ENCODE measurements at regions not wholly inside any gene's neighbourhood (a gene's known extent, or its start where the extent isn't known, plus 50 kb on each side); places are given as distances from the start of the nearest gene placed in this dataset.

- TF ChIP-seq CTCF (IDR thresholded peaks at IDR 0.05; ENCODE audit: low read depth, low read length) = no peak
- no peak overlapping the region for H3K4me3 ChIP-seq (ENCODE audit: low read depth, low read length)
These were observed 240.5 kb downstream of the ERMARD start for GRCh38 chr6:169991913-169992312.

DNA sequence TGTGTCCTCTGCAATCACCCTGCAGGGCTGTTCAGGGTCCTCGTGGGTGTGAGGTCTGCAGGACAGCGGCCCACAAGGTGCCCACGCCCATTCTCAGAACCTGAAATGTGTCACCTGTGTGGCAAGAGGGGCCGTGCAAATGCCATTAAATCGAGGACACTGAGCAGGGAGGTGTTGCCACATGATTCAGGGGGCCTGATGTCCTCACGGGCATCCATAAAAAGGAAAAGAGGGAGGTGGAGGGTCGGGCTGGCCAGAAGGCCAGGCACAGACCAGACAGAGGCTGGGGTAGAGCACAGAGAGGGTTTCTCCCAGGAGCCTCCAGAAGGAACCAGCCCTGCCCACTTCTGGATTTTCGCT lies 239.6 kb downstream of the ERMARD start:
- H3K4me3 ChIP-seq (ENCODE audit: low read depth, low read length) = no peak overlapping the region
- TF ChIP-seq CTCF (IDR thresholded peaks at IDR 0.05; ENCODE audit: low read depth, low read length) = no peak

DNA sequence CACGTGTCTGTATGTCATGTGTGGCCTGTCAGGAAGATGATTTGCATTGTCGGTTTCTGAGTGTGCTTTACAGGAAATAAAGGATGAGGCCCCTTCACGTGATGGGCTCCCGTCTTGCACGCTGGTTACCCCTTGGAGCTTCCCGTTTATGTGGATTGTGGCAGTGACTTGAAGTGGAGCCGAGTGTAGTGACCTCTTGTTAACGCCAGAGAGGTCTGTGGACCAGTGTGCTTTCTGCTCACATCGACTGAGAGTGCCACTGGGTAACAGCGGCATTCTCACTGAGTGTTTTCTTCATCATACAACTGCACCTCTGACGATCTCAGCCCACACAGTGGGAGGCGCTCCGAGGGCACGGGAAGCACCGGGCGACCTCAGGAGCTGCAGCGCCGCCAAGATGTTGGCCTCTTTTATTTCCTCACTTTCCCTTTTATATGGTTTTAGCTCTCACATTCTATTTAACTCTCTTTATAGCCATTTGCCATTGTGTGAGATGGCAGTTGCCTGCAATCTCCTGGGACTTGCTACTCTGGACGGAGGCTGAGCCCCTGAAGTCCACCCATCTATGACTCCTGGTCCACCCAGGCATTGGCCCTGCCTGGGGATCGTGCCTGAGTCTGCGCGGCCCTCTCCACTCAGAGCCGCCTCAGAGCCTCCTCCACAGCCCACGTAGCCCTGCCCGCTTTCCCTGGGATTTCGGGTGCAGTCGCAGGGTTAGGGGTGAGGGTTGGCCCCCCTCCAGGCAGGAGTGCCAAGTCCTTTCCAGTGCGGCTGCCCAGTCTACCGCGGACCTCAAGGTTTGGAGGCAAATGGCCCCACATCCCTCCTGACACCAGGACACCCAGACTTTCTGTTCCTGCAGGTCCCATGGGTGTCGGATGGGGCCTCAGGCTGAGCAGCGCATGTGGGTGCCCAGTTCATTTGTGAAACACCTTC lies 238.9 kb downstream of the ERMARD start:
- no peak overlapping the region for H3K4me3 ChIP-seq (ENCODE audit: low read depth, low read length)
- TF ChIP-seq CTCF (IDR thresholded peaks at IDR 0.05; ENCODE audit: low read depth, low read length) = no peak

DNA sequence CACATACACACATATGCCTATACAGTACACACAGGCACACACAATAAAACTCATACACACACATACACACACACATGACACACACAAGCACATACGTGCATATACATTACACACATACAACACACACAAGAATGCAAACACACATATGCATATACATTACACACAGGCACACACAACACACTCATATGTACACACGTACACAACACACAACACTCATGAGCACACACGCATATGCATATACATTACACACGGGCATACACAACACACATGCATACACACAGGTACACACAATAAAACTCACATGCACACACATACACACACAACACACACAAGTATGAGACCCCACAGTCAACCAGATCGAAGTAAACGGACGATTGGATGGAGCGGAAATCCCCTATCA lies 238.2 kb downstream of the ERMARD start:
- TF ChIP-seq CTCF (IDR thresholded peaks at IDR 0.05; ENCODE audit: low read depth, low read length) = no peak
- no peak overlapping the region for H3K4me3 ChIP-seq (ENCODE audit: low read depth, low read length)

DNA sequence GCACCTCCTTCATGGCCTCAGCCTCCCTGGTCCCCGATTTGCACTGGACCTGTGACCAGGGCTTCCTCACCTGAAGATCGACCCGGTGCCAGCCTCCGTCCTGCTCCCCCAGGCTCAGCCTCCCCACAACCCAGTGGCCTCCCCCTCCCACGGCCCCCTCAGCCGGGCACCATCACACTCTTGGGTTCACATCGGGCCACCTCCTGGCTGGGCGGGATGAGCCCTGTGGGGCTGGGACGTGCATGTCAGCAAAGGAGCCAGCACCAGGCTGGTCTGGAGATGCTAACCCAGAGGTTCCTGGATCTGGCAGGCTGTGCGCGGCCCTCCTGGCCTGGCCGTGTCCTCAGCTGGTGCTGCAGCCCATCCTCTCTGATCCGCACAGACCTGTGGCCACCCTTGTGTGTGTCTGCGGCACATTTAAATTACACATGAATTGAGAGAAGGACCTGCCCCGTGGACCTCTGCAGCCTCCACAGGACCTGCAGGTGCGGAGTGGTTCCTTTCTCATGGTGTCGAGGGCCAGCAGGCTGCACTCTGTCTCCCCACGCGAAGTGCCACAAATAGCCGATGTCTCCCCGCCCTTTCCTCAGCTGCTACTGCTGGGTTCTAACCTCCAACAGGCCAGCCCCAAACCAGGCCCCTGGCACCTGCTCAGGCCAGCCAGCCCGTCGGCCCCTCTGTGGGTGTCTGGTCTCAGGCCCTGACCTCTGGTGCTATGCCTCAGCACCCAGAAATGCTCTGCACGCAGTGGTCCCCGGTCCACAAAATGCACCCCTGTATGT lies 237.5 kb downstream of the ERMARD start:
- no peak for TF ChIP-seq CTCF (IDR thresholded peaks at IDR 0.05; ENCODE audit: low read depth, low read length)
- H3K4me3 ChIP-seq (ENCODE audit: low read depth, low read length) = no peak overlapping the region

DNA sequence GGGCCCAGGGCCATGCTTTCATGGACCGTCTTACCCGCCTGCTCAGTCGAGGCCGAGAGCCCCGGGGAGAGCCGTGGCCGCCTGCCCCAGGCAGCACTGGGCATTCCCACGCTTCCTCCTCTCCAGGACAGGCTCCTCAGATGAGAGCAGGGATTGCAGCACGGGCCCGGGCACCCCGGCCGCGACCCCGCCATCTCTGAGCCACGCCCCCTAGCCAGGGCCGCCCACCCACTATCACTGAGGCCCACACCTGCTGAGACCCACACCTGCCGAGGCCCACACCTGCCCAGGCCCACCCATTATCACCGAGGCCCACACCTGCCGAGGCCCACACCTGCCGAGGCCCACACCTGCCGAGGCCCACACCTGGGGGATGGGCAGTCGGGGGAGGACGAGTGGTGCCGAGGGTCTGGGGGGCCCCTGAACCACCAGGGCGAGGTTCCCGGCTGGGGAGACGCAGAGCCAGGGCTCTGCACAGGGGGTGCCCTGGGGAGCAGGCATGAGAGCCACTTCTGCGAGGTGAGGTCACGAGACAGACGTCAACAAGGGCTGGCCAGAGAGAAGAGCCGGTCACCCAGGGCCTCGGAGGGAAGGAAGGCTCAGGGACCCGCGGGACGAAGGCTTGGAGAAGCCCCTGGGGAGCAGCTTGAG lies 235.6 kb downstream of the ERMARD start:
- no peak overlapping the region for H3K4me3 ChIP-seq (ENCODE audit: low read depth, low read length)
- no peak for TF ChIP-seq CTCF (IDR thresholded peaks at IDR 0.05; ENCODE audit: low read depth, low read length)

Data from WI38 (cell line).